ENCODE measurements at regions not wholly inside any gene's neighbourhood (a gene's known extent, or its start where the extent isn't known, plus 50 kb on each side); places are given as distances from the start of the nearest gene placed in this dataset.

DNA sequence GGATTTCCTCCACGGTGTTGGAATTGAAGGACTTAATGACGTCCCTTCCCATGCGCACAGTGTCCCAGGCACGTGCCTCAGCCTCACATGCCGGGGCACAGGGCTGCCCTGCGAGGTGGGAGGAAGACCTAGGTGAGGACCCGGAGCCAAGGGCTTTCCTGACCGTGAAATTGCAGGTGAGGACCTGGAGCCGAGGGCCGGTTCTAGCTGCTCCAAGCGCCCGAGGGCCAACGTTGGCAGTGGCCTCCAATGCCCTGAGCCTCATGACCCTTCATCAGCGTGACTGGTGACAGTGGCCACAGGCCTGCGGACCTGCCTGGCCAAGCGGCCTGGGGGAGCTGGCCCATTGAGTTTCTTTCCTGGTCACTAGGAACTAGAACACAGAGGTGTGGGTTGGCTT lies 338.2 kb upstream of the MYT1L start:
- TF ChIP-seq, protein P1, sequence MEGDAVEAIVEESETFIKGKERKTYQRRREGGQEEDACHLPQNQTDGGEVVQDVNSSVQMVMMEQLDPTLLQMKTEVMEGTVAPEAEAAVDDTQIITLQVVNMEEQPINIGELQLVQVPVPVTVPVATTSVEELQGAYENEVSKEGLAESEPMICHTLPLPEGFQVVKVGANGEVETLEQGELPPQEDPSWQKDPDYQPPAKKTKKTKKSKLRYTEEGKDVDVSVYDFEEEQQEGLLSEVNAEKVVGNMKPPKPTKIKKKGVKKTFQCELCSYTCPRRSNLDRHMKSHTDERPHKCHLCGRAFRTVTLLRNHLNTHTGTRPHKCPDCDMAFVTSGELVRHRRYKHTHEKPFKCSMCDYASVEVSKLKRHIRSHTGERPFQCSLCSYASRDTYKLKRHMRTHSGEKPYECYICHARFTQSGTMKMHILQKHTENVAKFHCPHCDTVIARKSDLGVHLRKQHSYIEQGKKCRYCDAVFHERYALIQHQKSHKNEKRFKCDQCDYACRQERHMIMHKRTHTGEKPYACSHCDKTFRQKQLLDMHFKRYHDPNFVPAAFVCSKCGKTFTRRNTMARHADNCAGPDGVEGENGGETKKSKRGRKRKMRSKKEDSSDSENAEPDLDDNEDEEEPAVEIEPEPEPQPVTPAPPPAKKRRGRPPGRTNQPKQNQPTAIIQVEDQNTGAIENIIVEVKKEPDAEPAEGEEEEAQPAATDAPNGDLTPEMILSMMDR (IDR thresholded peaks at IDR 0.05 in 4 of 5, conservative IDR thresholded peaks at IDR 0.05 in 1 of 5), result no peak
- no peak for TF ChIP-seq POLR2A (IDR thresholded peaks at IDR 0.05)

All from gastrocnemius medialis (tissue), 4 donors.